ENCODE measurements at regions not wholly inside any gene's neighbourhood (a gene's known extent, or its start where the extent isn't known, plus 50 kb on each side); places are given as distances from the start of the nearest gene placed in this dataset.

DNA sequence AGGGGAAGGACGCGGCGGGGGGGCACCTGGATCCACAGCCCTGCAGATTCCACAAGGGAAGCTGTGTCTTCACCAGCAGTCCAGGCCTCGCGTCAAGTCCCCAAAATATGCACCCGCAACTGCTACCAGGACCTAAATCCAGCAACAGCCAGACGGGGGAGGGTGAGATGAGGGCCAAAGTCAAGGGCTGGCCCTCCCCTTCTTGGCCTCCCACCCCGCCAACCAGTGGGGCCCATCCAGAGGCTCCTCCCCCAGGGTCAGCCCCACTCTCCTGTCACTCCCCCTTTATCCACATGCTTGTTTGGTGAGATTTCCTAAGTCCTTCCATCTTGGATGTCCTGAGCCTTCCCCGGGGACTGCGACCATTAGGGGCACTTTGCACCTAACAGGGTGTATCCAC, 138.7 kb downstream of the ENGASE start:
- TF ChIP-seq RAD21 (IDR thresholded peaks at IDR 0.05; ENCODE audit: low read depth) (no peak), JUND (IDR thresholded peaks at IDR 0.05) (no peak), EZH2 (IDR thresholded peaks at IDR 0.05) (no peak), EZH2phosphoT487 (IDR thresholded peaks at IDR 0.05; ENCODE audit: borderline replicate concordance) (no peak), CTCF (IDR thresholded peaks at IDR 0.05 in 2 of 3, conservative IDR thresholded peaks at IDR 0.05 in 1 of 3; ENCODE audit: borderline replicate concordance in 1 of 3, insufficient read depth in 1 of 3, low read depth in 2 of 3, low read length in 2 of 3) (no peak), ELF1 (IDR thresholded peaks at IDR 0.05; ENCODE audit: borderline replicate concordance, low read depth) (no peak), POLR2A (IDR thresholded peaks at IDR 0.05; ENCODE audit: borderline replicate concordance, extremely low read depth, insufficient read depth, insufficient read length) (no peak), CEBPB (IDR thresholded peaks at IDR 0.05; ENCODE audit: low read depth) (no peak), REST (IDR thresholded peaks at IDR 0.05; ENCODE audit: low read depth) (no peak)
